NCI-H2107 treated with DMSO at 0.1 percent for 48 hours (cell line): ENCODE measurements at regions not wholly inside any gene's neighbourhood (a gene's known extent, or its start where the extent isn't known, plus 50 kb on each side); places are given as distances from the start of the nearest gene placed in this dataset.
"Not testable (repeated sequence)": the region's sequence is repeated elsewhere in the genome, so short reads cannot be mapped to it uniquely, and the experiment has no call there.

Experiments
- DNase-seq: peaks from one replicate; lab custom pipeline; 2025; ENCODE audit not compliant: unreplicated experiment; lab: John Stamatoyannopoulos, UW

DNA sequence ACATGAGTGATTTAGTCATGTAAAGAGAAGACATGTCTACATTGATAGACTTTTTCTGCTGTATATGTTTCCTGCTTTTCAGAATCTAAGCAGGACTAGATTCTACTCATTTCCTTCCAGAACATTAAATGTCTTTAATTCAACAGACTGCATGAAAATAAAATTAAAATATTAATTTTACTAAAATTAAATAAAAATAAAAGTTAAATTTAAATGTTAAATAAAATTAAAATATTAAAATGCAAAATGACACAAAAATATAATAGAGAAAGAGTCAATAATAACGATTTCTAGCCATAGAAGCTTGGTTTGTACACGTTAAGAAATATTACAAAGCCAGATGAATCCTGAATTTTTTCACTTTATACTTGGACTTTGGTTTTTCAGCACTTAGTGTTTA, 552.8 kb upstream of the NR5A2 start:
- DNase-seq: no peak

DNA sequence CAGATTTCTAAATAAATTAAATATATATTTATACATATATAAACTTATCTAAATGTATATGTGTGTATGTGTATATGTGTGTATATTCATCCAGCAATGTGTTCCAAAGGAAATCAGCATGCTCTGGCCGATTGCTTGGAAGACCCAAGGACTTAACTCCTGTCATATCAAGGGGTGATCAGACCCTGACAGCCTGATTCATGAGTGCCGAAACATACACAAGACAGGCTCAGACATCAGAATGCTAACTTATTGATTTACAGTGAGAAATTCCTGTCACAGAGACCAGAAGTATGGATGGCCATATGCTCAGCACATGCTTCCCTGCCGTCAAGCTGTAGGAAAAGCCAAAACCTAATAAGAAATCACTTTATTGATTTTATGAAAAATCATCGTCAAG, 545.1 kb upstream of the NR5A2 start:
- no peak for DNase-seq

DNA sequence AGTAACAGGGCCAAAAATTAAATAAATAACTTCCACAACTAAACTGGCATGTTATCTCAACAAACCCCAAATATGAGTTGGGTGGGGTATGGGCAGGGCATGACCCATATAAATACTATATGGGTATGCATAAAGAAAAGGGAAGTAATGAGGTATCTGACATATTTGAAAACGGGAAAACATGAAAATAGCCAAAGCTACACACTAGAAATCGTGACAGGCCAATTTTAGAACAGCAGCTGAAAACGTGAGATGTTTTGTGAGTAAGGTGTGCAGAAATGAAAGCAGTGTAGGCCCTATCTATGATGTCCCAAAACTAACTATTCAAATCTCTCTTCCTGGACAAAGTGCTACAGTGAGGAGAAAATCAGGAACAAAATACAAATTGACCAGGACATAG, 537.9 kb upstream of the NR5A2 start:
- no peak for DNase-seq

DNA sequence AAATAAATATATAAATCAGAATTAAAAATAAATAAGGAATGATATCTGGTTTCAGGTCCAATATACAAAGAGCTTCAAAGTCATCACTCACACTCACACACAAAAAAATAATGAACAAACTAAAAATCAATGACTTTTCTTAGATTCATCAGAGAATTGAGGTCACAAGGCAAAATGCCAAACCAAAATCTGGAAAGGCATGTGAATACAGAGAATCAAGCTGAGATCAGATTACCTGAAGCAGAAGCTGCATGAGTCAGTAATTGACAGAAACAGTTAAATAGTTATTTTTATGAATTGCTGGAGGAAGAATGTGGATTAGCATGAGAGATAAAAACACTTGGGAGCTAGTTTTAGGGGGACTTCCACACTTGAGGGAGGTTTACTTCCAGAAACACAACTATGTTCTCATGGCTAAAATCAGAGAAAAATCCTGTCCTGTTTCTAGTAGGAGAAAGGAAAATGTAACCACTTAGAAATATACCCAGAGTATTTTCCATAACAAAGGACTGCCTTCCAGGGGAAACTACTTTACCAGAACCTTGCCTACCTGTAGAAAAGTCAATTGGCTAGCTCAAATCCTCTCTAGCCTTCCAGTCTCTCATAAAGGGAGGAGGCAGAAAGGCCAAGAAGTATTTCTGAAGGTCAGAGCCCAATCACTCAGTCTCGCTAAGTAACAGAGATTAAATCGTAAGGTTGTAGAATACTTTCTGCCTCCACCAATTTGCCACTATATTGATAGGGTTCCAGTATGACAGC, 536.6 kb upstream of the NR5A2 start:
- DNase-seq: peak; percentile 69

DNA sequence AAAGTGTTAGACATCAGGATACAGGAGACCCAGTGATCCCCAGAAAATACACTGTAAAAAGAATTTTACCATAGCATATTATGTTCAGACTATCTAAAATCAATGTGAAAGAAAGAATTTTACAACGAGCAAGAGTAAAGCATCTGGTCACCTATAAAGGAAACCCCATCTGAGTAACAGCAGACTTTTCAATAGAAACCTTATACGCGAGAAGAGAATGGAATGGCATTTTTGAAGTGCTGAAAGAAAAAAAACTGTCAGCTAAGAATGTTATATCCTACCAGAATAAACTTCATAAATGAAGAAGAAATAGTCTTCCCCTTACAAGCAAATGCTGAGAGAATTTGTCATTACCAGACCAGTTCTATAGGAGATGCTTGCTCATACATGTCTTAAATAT, 532.1 kb upstream of the NR5A2 start:
- DNase-seq: no peak

DNA sequence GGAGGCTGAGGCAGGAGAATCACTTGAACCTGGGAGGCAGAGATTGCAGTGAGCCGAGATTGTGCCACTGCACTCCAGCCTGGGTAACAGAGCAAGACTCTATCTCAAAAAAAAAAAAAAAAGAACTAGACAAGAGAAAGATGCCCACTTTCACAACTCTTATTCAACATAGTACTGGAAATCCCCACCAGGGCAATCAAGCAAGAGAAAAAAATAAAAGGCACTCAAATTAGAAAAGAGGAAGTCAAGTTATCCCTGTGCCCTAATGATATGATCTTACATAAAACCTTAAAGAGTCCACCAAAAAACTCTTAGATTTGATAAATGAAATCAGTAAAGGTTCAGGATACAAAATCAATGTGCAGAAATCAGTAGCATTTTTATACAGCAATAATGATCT, 528.7 kb upstream of the NR5A2 start:
- not testable (repeated sequence) for DNase-seq

DNA sequence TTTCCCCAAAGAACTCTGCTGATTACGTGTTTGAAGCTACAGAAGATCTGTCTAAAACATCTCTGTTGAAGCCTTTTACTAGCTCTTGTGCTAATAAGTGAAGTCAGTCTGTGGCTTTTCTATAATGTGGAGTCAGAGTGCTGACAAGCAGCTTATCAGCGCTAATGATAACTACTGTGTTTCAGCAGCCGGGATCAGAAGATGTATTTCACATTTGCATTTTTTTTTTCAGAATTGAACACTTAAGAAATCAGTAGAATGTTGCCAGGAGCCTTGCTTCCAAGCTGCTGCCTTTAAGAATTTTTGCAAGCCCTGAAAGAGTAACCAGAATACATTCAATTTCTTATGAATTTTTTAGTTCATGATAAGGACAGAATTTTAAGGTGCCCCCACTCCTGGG, 519.4 kb upstream of the NR5A2 start:
- DNase-seq: no peak

DNA sequence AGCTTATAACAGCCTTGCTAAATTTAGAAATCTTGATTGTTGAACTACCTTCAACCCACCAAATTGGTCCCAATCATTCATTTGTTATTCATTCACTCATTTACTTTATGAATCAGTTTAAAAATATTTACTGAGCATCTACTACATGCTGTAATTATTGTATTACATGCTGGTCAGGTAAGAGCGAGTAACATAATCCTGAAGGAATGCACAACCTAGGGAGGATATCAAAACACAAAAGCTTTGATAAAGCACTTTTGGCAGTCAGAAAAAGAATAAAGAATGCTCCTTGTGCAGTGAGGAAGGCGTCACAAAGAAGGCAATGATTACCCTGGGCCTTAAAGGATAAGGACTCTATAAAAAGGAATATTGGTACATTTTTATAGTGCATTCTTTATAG, 518.9 kb upstream of the NR5A2 start:
- DNase-seq: no peak

DNA sequence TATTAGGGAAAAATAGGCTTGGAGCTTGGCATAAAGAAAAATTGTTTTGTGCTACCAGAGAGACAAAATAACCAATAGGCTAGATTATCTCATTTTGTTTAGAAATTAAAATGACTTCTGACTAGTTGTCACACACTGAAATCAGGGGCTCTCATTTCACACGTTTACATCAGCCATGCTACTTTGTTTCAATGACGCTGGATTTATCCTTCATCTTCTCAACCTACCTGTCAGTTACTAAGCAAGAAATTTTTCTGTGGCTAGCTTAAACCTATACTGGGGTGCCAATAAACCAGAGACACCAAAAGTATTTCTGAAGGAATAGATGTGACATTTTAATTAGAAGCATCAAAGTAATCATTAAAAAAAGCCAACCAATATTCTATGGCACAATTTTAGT, 518.1 kb upstream of the NR5A2 start:
- no peak for DNase-seq

DNA sequence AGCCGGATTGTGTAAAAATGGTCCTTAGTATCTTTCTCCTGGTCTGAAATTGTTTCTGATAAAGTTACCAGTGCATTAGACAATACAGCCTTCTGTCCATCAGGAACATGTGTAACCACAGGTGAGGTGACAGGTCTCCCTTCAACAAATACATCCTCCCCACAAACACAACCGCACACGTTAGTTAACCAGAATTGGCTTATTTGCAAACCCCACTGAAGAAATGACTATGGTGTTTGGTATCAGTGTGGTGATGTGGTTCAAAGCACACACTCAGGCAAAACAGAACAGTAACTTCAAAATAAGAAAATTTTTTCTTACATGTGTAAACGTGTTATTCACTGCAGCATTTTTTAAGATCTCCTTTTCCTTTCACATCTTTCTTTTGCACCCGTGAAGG, 517.2 kb upstream of the NR5A2 start:
- no peak for DNase-seq

DNA sequence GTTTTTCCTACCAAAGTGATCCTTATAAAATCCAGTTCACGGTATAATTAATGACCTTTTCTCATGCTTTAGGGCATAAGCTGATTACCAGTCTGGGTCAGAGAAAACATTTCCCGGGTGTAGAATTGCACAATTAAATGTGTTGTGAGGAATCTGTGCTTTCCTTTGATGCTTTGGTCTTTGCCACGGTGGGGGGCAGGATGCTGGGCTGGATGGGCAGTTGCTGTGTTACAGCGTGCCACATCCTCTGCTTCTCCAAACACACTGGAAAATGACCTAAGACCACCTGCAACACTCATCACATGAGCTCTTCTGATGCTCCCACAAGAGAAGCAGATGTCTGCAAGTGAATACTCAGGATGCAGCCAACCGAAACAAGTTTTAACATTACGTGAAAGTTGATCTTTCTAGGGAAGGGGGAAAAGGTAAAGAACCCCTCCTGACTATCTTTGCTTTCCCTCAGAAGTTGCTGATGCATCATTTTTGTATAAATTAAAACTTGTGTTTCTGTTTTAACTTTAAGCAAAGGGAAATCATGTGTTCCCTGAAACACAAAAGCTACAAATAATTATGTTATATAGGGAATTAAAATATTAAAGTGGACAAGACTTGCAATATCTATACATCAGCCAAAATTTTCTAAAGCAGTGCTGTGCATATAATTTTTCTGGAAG, 515.3 kb upstream of the NR5A2 start:
- peak; percentile 5 for DNase-seq

DNA sequence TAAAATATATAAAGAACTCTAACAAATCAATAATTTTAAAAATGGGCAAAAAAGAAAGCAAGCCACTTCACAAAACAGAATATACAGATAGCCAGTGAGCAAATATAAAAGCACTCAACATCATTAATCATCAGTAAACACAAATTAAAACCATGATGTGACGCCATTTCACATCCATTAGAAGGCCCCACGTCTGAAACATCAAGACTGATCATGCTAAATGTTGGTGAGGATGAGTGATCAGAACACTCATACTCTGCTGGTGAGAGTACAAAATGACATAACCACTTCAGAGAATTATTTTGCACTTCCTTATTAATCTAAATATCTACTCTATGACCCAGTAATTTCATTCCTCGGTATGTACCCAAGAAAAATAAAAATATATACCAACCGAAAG, 512.2 kb upstream of the NR5A2 start:
- no peak for DNase-seq

DNA sequence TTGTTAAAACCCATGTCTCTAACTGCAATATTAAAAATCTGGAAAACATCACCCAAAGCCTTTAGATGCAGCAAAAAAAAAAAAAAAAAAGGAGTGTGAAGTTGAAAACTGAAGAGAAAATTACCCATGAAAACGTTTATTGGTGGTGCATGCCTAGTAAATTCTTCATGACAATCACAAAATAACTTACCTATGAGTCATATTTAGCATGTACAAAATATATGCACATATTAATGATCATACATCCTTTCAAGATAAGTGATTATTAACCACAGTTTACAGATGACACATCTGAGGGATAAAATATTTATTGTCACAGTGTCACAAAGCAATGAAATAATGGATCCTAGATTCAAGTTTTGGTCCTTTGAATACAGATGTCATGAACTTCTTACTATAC, 505.2 kb upstream of the NR5A2 start:
- DNase-seq: no peak

DNA sequence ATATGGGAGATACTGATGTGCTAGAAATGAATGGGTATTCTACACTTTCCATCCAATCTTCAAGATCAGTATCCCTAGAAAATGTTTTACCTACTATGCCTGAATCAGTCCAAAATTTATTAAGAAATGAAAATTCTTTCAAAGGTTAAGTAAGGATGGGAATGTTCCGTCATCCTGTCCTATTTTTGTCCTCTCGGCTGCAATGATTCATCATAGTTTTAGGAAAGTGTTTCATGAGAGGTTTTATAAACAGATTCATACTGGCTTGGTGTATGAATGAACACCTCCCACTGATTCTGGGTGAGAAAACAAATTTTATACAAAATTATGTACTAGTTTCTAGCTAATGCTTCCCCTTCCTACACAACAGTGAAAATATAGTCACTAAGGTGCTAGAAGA, 504.6 kb upstream of the NR5A2 start:
- no peak for DNase-seq

DNA sequence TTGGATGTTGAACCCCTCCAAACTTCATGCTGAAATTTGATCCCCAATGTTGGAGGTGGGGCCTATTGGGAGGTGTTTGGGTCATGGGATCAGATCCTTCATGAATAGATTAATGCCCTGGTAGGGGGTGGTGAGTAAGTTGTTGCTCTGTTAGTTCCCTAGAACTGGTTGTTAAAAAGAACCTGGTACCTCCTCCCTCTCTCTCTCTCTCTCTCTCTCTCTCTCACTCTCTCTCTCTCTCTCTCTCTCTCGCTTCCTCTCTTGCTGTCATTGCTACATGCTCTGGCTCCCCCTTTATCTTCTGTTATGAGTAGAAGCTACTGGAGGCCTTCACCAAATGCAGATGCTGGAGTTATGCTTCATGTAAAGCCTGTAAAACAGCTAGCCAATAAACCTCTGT, 498.2 kb upstream of the NR5A2 start:
- no peak for DNase-seq

DNA sequence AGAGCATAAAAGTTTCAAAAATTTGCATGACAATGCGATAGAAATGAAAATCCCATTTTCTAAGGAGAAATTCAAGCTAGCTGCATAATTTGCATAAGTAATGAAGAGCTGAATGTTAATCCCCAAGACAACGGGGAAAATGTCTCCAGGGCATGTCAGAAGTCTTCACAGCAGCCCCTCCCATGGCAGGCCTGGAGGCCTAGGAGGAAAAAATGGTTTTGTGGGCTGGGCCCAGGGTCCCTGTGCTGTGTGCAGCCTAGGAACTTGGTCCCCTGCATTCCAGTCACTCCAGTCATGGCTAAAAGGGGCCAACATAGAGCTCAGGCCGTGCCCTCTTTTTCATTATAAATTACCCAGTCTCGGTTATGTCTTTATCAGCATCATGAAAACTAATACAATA, 494.1 kb upstream of the NR5A2 start:
- not testable (repeated sequence) for DNase-seq

DNA sequence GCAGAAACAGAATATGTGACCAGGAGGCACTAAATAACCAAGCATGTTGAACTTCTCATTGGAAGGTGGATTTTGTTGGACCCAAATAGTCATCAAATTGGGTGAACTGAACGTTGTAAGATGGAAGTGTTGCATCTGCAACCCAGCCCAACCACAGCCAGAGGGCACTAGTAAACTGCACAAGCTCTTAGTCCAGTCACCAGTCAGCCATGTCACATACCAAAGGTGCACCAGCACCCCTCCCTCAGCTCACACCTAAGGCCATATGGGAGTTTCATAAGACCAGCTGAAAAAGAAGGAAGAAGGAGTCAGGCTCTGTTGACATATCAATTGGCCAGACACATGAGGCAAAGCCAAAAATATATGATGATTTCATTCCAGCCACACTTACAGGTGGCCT, 481.7 kb upstream of the NR5A2 start:
- DNase-seq: no peak

DNA sequence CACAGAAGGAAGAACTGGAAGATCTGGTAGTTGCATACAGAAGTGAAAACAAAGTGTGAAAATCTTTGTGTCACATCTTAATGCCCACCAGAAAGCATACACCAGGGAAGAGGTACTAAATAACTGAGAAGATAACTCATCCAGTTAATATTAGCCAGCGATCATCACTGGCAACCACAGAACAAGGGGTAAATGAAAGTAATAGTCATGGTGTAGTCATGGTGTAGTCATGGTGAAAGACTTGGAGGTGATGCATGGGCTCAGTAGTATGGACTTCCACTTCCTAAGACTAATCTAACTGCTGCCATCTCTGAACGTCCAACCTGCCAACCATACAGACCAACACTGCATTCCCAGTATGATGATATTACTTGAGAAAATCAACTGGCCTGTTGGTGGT, 481.2 kb upstream of the NR5A2 start:
- DNase-seq: no peak

DNA sequence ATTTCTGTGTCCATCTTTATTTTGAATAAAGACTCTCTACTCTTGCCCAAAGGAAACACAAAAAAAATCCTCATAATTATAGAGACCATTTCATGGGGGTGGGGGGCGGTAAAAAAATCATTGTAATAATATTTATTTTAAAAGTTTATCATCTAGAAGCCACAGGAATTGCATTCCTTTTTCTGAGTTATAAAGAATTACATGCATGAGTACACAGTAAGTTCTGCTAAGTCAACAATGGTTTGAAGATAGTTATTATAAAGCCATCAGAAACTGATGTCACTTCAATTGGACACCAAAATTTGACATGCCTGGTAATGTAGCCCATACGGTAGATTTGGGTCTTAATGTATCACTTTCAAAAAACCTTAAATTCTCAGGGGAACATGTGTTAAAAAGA, 478.1 kb upstream of the NR5A2 start:
- no peak for DNase-seq

DNA sequence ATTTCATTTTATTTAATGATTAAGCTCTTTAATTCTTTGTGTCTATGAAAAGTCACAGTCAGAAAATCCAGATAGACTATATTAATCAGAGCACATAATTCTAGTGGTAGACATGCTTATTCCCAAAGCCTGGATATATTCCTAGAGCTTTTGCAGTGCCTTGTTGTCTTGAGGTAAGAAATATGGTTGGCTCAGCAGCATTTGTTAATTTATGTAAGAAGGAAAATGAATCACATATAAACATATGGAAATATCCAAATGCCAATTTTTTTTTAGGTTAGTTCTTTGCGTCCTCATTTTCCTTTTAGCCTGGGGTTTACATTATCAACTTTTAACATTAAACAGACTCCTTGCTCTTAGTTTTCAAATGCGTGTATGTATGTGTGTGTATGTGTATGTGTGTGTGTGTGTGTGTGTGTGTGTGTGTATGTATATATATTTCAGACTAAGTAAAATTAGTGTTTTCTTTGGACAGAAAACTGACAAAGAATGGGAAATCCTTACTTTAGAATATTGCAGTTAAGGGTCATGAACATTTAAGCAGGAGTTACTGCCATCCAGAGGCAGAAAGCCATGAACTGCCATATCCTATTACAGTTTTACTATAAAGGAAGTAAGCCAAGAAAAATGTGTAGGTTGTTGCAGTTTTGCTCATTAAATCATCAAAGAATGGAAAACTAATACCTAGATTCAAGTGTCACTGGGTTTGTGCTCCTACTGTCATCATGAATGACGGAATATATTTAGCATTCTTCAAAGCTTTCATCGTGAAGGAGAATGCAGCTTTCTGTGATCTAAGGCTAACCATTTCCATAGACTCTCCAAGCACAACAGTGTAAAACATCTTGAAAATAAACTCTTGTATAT, 477.1 kb upstream of the NR5A2 start:
- peak; percentile 59 for DNase-seq

DNA sequence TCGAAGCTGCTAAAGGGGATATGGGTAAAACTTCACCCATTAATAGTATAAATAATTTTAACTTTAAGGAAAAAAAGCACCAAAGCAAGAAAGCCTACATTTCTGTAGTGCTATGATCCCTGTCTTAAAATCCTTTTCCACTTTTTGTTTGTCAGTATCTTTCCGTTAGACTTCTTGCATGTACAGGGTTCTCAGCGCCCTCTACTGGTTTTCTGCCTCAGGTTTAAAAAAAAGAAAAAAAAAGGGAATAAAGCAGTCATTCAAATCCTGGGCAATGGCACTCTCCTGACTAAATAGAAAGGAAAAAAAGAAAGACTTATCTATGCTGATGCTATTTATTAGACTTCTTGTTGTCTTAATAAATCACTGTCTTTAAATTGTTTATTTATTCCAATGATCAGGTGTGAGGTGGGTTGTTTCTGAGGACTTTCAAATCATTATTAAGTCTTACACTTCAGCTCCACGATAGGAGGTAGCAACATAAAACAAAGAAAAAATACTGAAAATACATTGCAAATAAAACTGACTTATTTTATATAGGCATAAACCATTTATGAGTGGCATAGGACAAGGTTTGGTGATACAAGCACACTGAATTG, 475.4 kb upstream of the NR5A2 start:
- DNase-seq: peak; percentile 90

DNA sequence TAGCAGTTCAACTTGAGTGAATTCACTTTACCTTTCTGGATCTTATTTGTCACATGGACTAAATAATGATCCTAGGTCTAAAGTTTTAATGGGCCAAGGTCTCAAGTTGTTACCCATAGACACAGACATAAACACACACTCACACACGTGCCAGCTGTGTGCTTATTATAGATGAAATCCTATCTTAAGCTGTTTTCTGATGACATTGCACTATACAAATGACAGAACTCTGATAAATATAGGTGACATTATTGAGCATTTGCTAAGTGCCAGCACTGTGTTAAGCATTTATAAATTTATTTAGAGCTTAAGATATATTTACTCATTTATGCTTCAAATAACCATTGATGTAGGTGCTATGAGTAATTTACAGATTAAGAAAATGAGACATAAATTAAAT, 474.4 kb upstream of the NR5A2 start:
- DNase-seq: no peak
